ENCODE measurements at regions not wholly inside any gene's neighbourhood (a gene's known extent, or its start where the extent isn't known, plus 50 kb on each side); places are given as distances from the start of the nearest gene placed in this dataset.

GRCh38 chr1:182191381-182192115 is 130.0 kb upstream of the ZNF648 start:
- TF ChIP-seq, protein P1, sequence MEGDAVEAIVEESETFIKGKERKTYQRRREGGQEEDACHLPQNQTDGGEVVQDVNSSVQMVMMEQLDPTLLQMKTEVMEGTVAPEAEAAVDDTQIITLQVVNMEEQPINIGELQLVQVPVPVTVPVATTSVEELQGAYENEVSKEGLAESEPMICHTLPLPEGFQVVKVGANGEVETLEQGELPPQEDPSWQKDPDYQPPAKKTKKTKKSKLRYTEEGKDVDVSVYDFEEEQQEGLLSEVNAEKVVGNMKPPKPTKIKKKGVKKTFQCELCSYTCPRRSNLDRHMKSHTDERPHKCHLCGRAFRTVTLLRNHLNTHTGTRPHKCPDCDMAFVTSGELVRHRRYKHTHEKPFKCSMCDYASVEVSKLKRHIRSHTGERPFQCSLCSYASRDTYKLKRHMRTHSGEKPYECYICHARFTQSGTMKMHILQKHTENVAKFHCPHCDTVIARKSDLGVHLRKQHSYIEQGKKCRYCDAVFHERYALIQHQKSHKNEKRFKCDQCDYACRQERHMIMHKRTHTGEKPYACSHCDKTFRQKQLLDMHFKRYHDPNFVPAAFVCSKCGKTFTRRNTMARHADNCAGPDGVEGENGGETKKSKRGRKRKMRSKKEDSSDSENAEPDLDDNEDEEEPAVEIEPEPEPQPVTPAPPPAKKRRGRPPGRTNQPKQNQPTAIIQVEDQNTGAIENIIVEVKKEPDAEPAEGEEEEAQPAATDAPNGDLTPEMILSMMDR (IDR thresholded peaks at IDR 0.05) = no peak
- TF ChIP-seq POLR2A (IDR thresholded peaks at IDR 0.05) = no peak
